ENCODE measurements at regions not wholly inside any gene's neighbourhood (a gene's known extent, or its start where the extent isn't known, plus 50 kb on each side); places are given as distances from the start of the nearest gene placed in this dataset.

DNA sequence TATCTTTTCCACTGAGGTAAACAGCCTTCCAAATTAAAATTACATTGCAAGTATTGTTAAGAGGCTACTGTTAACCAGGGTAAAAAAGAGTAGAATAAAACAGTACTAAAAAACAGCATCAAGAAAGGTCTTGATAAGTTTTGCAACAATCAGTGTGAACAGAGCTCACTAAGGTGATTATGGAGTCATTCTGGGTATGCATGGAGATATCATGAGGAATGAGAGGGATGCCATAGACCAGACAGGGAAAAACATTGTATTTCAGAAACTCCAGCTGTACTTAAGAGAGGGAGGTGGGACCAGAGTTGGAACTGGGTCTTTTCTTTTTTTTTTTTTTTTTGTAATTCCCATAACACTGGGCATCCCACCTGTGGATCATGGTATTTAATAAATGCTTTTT is 549.6 kb downstream of the INHBA start:
- TF ChIP-seq FOXA2 (IDR thresholded peaks at IDR 0.05) (no peak), HNF4A (conservative IDR thresholded peaks at IDR 0.05) (no peak), RAD21 (IDR thresholded peaks at IDR 0.05) (no peak), GABPA (IDR thresholded peaks at IDR 0.05 in 1 of 2, conservative IDR thresholded peaks at IDR 0.05 in 1 of 2) (no peak)
- no peak overlapping the region for H3K27ac ChIP-seq (ENCODE audit: low read depth in 1 of 2, low read length in 2 of 2)
- no peak overlapping the region for H3K9ac ChIP-seq (ENCODE audit: low read depth in 1 of 2, low read length in 2 of 2)
- no peaks in the 10 kb centered on the region for H3K27me3 ChIP-seq (ENCODE audit: control insufficient read depth in 4 of 4, insufficient read depth in 4 of 4, low read length in 3 of 4)
- no peak overlapping the region for H3K4me3 ChIP-seq (ENCODE audit: low read depth in 1 of 3, low read length in 3 of 3)
- H3K4me1 ChIP-seq (ENCODE audit: control insufficient read depth in 4 of 4, insufficient read depth in 4 of 4, low read length in 3 of 4) = no peaks in the 10 kb centered on the region
- no peaks in the 10 kb centered on the region for H3K9me3 ChIP-seq (ENCODE audit: control insufficient read depth in 4 of 4, low read length in 3 of 4)
- DNase-seq (ENCODE audit: low spot score) = no peak
- H3K36me3 ChIP-seq (ENCODE audit: control insufficient read depth in 4 of 4, insufficient read depth in 3 of 4, low read depth in 1 of 4, low read length in 3 of 4) = no peaks in the 10 kb centered on the region

DNA sequence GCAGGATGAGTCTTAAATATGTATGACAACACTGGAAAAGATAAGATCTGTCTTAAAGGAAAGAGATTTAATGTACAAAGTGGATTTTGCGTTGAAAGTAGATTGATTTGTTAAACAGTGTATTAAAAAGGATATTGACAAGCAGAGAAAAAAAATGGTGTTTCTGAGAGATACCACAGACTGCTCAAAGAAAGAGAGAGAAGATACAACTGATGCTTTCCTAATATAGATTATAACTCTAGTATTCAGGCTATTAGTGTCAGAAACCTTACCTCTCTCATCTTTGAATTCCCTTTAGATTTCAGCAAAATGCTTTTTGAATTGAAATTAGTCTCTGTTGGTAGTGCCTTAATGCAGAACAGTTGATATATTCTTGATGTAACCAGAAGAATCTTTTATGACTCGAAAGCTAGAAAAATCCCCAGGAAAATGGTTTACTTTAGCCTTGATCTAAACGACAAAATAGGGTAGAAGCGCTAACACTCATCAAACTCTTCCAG is 550.7 kb downstream of the INHBA start:
- Histone ChIP-seq H3K9me3 (ENCODE audit: control insufficient read depth in 4 of 4, low read length in 3 of 4) (no peaks in the 10 kb centered on the region), H3K4me1 (ENCODE audit: control insufficient read depth in 4 of 4, insufficient read depth in 4 of 4, low read length in 3 of 4) (no peaks in the 10 kb centered on the region), H3K9ac (ENCODE audit: low read depth in 1 of 2, low read length in 2 of 2) (no peak overlapping the region), H3K36me3 (ENCODE audit: control insufficient read depth in 4 of 4, insufficient read depth in 3 of 4, low read depth in 1 of 4, low read length in 3 of 4) (no peaks in the 10 kb centered on the region), H3K27me3 (ENCODE audit: control insufficient read depth in 4 of 4, insufficient read depth in 4 of 4, low read length in 3 of 4) (no peaks in the 10 kb centered on the region), H3K4me3 (ENCODE audit: low read depth in 1 of 3, low read length in 3 of 3) (no peak overlapping the region), H3K27ac (ENCODE audit: low read depth in 1 of 2, low read length in 2 of 2) (no peak overlapping the region)
- DNase-seq (ENCODE audit: low spot score) = no peak
- WGBS = 88% methylated on average over 4 of the region's 4 CpGs
- TF ChIP-seq, protein P1, sequence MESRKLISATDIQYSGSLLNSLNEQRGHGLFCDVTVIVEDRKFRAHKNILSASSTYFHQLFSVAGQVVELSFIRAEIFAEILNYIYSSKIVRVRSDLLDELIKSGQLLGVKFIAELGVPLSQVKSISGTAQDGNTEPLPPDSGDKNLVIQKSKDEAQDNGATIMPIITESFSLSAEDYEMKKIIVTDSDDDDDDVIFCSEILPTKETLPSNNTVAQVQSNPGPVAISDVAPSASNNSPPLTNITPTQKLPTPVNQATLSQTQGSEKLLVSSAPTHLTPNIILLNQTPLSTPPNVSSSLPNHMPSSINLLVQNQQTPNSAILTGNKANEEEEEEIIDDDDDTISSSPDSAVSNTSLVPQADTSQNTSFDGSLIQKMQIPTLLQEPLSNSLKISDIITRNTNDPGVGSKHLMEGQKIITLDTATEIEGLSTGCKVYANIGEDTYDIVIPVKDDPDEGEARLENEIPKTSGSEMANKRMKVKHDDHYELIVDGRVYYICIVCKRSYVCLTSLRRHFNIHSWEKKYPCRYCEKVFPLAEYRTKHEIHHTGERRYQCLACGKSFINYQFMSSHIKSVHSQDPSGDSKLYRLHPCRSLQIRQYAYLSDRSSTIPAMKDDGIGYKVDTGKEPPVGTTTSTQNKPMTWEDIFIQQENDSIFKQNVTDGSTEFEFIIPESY (IDR thresholded peaks at IDR 0.05) = no peak
- TF ChIP-seq YY1 (IDR thresholded peaks at IDR 0.05) = no peak
- TF ChIP-seq TAF1 (conservative IDR thresholded peaks at IDR 0.05) = no peak
- TF ChIP-seq, protein P2, sequence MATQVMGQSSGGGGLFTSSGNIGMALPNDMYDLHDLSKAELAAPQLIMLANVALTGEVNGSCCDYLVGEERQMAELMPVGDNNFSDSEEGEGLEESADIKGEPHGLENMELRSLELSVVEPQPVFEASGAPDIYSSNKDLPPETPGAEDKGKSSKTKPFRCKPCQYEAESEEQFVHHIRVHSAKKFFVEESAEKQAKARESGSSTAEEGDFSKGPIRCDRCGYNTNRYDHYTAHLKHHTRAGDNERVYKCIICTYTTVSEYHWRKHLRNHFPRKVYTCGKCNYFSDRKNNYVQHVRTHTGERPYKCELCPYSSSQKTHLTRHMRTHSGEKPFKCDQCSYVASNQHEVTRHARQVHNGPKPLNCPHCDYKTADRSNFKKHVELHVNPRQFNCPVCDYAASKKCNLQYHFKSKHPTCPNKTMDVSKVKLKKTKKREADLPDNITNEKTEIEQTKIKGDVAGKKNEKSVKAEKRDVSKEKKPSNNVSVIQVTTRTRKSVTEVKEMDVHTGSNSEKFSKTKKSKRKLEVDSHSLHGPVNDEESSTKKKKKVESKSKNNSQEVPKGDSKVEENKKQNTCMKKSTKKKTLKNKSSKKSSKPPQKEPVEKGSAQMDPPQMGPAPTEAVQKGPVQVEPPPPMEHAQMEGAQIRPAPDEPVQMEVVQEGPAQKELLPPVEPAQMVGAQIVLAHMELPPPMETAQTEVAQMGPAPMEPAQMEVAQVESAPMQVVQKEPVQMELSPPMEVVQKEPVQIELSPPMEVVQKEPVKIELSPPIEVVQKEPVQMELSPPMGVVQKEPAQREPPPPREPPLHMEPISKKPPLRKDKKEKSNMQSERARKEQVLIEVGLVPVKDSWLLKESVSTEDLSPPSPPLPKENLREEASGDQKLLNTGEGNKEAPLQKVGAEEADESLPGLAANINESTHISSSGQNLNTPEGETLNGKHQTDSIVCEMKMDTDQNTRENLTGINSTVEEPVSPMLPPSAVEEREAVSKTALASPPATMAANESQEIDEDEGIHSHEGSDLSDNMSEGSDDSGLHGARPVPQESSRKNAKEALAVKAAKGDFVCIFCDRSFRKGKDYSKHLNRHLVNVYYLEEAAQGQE (IDR thresholded peaks at IDR 0.05) = no peak
- TF ChIP-seq SP1 (IDR thresholded peaks at IDR 0.05) = no peak
- TF ChIP-seq HNF4G (IDR thresholded peaks at IDR 0.05) = no peak
- TF ChIP-seq FOXA1 (IDR thresholded peaks at IDR 0.05) = no peak
- TF ChIP-seq, protein P3, sequence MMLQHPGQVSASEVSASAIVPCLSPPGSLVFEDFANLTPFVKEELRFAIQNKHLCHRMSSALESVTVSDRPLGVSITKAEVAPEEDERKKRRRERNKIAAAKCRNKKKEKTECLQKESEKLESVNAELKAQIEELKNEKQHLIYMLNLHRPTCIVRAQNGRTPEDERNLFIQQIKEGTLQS (IDR thresholded peaks at IDR 0.05) = no peak
- TF ChIP-seq RAD21 (IDR thresholded peaks at IDR 0.05) = no peak
- TF ChIP-seq, protein P4, sequence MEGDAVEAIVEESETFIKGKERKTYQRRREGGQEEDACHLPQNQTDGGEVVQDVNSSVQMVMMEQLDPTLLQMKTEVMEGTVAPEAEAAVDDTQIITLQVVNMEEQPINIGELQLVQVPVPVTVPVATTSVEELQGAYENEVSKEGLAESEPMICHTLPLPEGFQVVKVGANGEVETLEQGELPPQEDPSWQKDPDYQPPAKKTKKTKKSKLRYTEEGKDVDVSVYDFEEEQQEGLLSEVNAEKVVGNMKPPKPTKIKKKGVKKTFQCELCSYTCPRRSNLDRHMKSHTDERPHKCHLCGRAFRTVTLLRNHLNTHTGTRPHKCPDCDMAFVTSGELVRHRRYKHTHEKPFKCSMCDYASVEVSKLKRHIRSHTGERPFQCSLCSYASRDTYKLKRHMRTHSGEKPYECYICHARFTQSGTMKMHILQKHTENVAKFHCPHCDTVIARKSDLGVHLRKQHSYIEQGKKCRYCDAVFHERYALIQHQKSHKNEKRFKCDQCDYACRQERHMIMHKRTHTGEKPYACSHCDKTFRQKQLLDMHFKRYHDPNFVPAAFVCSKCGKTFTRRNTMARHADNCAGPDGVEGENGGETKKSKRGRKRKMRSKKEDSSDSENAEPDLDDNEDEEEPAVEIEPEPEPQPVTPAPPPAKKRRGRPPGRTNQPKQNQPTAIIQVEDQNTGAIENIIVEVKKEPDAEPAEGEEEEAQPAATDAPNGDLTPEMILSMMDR (IDR thresholded peaks at IDR 0.05; ENCODE audit: low read depth, low read length, missing input control) = no peak
- TF ChIP-seq FOXA2 (IDR thresholded peaks at IDR 0.05) = no peak
- no peak for TF ChIP-seq GABPA (IDR thresholded peaks at IDR 0.05 in 1 of 2, conservative IDR thresholded peaks at IDR 0.05 in 1 of 2)

Measured in liver (tissue), 8 donors.